ACHN (cell line): ENCODE measurements at regions not wholly inside any gene's neighbourhood (a gene's known extent, or its start where the extent isn't known, plus 50 kb on each side); places are given as distances from the start of the nearest gene placed in this dataset.

ENCODE experiments used
- DNase-seq: peaks from one replicate; pipeline ENCODE4 v3.0.0-alpha.2; 2015
- in situ Hi-C: cut with HindIII; loops from 2 replicates; pipeline ENCODE4 v1.10.0; 2017; ENCODE audit warnings: low sequenced_read_pairs, low pct_ligation_motif_present, low pct_unique_long_range_greater_than_20kb

DNA sequence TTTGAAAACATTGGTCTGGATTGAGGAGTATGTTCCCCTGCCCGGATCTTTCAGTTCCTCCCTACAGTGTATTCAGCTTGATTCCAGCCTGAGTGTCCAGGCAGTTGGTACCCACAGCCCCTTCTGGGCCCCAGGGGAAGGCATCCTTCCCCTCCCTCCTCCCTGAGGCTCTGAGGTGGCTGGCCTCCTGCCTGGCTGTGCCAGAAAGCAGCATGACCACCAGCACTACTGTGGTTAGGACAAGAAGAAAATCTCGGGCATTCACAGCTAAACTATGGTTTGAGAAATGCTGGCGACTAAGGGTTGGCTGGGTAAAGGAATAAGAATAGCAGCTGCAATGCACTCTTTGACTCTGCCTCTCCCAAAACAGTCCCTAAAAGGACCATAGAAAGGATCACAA lies 84.6 kb upstream of the LIFR start:
- in situ Hi-C loops, result no loop called here
- DNase-seq, result no peak

GRCh38 chr5:38642189-38642911 lies 85.9 kb upstream of the LIFR start:
- in situ Hi-C loops, result no loop called here

DNA sequence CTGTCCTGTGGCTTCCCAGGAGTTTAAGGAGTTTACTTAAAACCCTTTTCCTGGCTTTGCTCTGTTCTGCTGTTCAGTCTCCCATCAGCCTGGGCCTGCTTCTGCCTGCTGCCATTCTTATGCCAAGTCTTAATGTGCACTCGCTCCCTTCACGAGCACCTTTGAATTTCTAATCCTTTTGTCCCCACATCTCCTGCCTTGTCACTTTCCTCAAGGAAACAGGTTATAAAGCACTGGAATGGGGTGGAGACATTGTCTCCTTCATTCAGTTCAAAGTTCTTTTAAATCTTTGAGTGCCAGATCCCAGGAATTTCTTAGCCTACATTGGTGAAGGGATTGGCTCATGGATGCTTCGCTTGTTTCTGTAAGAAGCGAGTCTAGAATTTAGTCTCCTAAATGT lies 87.2 kb upstream of the LIFR start:
- in situ Hi-C loops, result no loop called here
- no peak for DNase-seq

More at GRCh38 chr5:38642189-38642911, 85.9 kb upstream of the LIFR start:
- no peak for DNase-seq

- in situ Hi-C loops, result no loop called here
- no peak for DNase-seq
Measured at GRCh38 chr5:38645508-38645907, 89.1 kb upstream of the LIFR start.

DNA sequence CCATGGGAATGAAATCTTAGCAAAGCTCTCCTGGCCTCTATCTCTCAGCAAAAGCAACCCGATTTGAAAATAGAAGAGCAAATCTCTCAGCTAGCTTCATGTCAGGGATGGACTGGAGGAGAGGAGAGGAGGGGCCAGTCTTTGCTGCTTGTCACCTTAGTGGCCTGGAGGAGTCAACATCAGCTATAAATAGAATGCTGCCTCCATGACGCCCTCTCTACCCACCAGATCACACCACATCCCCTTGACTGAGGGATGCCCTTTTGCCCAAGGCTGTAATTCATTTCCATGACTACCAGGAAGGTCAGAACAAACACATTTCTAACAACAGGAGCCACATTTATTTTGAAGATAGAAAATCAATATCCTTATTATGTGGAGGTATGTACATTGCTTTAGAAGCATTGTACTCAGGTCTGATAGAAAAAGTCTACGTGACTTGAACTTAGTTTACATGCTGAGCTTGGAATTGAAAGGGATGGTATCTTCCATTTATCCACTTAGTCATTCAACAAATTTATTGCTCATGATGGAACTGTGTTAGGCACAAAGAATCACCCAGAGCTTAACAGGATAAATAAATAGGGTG lies 92.4 kb upstream of the LIFR start:
- in situ Hi-C loops, result no loop called here
- DNase-seq, result no peak

DNA sequence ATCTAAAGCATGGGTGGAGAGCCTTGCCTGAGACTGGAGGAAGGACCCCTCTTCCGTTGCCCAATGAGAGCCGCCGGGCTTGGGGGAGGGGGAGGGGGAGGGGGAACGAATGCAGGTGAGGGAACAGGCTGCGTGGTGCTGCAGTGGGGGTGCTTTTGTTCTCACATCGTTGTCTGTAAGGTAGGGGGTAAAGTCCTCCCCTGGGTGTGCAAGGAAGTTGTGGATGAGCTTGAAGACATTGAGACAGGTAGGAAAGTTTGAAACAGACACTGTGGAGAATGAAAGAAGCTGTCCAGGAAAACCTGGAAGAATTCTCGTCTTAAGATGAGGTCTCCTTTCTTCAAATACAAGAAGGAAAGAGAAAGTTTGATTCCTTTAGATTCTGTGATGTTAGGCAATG lies 94.1 kb upstream of the LIFR start:
- in situ Hi-C loops, result no loop called here

GRCh38 chr5:38650946-38651345 lies 94.5 kb upstream of the LIFR start:
- DNase-seq, result peak; percentile 14
- in situ Hi-C loops, result no loop called here

More for the DNA sequence above, 94.1 kb upstream of the LIFR start:
- DNase-seq, result no peak

GRCh38 chr5:38651806-38652205 lies 95.4 kb upstream of the LIFR start:
- in situ Hi-C loops, result no loop called here

GRCh38 chr5:38653389-38653788 lies 96.9 kb upstream of the LIFR start:
- DNase-seq, result no peak
- in situ Hi-C loops, result no loop called here

More at GRCh38 chr5:38651806-38652205, 95.4 kb upstream of the LIFR start:
- DNase-seq, result no peak

DNA sequence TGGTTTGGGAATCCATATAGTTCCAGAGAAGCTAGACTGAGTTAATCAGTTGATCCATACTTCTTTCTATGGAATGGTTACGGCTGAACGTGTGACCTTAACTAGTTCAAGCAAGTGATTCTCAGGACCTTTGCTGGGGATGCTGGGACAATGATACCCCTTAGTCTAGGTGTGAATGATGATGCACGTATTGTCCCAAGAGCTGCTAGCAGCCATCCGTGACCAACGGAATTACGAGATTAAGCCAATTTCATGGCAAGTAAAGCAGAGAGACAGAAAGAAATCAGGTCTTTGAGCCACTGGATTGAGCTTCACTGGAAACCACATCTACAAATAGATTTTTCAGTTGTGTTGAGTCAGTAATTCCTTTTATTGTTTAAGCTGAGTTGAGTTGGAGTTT lies 99.2 kb upstream of the LIFR start:
- no peak for DNase-seq
- in situ Hi-C loops, result no loop called here

- in situ Hi-C loops, result no loop called here
- DNase-seq, result no peak
Measured at GRCh38 chr5:38656568-38656967, 100.1 kb upstream of the LIFR start.

DNA sequence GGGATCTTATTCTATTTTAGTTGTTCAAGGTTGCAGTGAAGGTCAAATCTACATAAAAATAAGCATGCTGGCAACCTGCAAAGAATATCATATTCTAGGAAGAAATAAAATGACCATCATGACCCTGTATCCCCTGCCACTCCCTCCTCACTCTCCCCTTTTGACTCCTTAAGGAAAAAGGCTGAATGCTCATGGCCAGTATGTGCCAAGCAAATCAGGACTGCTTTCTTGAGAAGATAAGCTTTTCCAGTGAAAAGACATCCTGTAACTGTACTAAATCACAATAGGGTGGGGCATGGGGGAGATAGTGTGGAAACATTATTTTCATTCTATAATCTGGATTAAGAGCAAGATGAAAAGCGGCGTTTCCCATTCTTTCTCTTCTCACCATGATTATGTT lies 100.6 kb upstream of the LIFR start:
- in situ Hi-C loops, result no loop called here

GRCh38 chr5:38660194-38660668 lies 103.8 kb upstream of the LIFR start:
- peak; percentile 96 for DNase-seq

More for the DNA sequence above, 100.6 kb upstream of the LIFR start:
- DNase-seq, result no peak

DNA sequence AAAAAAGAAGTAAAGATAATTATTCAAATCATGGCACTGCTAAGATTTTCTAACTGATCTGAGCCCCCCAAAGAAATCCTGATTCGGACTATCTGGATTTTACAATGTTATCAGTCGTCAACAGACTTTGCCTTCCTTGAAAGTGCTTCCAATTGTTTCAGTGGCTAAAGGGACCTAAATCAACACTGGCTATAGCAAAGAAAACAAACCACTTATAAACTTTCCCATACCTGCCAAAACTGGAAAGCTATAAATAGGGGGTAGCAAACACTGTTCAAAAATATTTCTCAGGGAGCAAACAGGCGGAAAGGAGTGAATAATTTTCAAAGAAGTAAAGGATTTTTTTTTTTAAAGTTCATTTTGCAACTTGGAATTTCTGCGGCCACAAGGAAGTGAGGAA lies 105.6 kb upstream of the LIFR start:
- in situ Hi-C loops, result no loop called here
- no peak for DNase-seq

More at GRCh38 chr5:38660194-38660668, 103.8 kb upstream of the LIFR start:
- in situ Hi-C loops, result no loop called here

DNA sequence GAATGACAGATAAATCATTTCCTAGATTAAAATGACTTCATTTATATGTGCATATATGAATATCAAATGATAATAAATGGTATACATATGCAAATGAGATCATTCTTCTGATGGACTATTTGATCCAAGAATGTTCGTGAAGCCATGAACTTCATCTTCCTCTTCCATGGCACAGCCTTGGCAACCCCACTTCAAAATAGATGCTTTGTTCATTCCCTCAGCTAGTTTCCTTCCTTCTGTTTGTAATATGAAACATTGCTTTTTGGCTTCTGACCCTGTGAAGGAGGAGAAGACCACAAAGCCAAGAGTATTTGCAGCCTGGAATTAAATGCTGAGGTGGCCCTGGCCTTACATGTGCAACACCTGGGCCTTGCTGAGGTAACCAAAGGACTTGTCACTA lies 106.8 kb upstream of the LIFR start:
- no peak for DNase-seq
- in situ Hi-C loops, result no loop called here

DNA sequence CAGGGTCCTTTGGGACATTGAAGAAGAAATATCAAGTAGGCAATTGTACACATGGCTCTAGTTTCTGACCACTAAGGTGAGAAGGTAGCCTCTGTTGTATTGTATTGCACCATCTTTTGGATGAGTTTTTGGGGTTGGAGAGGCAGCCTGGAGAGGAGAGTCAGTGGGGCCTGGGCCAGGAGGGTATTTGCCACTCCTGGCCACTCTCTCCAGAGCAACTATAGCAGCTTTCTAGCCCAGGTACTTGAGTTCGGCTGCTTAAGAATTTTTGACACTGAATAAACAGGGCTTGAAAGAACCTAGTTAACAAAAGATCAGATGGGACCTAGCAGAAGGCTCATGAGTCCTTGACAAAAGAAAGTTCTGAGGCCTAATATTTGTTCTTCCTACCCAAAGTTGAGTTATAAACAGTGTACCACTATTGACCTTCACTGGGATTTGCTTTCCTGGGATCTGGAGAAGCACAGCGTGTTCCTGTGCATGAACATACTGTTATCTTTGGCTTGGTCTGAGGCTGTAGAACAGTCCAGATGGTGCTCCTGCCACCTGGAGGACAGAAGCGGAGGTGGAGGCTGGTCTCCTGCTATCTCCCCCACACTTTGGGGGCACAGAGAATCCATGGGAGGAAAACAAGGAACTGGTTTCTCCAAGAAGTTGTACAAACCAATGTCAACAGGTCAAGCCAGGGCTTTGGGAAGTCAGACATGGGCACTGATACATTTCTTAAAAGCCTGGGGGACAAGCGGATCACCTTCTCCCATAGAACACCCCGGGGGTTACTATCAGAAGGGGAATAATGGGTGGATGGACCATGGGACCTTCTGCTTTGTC lies 110.4 kb upstream of the LIFR start:
- in situ Hi-C loops, result no loop called here
- DNase-seq, result peak; percentile 33

DNA sequence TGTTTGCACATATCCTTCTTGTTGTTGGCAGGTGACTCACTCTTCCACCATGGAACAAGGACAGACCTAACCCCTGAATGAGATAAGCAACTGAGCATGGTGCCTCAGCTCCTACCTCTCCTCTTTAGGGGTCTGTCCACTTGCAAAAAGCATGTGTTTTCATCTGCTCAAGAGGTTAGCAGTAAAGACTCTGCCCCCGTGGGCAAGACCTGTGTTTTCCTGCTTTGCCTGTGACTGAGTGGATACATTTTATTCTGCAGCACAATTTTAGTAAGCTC lies 111.0 kb upstream of the LIFR start:
- no peak for DNase-seq
- in situ Hi-C loops, result no loop called here

DNA sequence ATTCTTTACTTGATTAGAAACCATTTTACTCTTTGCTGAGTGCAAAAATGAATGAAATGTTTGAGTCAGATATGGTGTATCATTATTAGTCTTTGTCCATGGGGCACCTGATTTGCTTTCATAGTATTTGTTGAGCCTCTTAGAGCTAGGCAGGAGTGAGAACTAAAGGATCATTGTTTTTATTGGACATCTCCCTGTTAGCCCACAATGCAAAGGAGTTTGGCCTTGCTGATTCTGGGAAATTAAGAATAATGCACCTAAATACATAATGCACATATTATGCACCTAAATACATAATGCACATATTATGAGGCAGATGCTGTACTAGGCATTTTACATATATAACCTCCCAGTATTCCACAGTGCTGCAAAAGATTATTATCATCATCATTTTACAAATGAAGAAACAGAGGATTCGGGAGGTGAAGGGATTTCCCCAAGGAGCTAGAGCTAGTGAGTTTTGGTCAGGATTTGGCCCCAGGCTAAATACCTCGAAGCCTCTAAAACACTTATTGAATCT lies 113.0 kb upstream of the LIFR start:
- DNase-seq, result no peak
- in situ Hi-C loops, result no loop called here

GRCh38 chr5:38670066-38670465 lies 113.6 kb upstream of the LIFR start:
- DNase-seq, result no peak
- in situ Hi-C loops, result no loop called here
